H9 (cell line): ENCODE measurements at regions not wholly inside any gene's neighbourhood (a gene's known extent, or its start where the extent isn't known, plus 50 kb on each side); places are given as distances from the start of the nearest gene placed in this dataset.

Source experiments
- DNase-seq: peaks from one replicate; pipeline ENCODE4 v3.0.0-alpha.2; 2017
- H2AFZ ChIP-seq: one replicate; pipeline ENCODE4 v1.6.1; 2013; ENCODE audit warnings: mild to moderate bottlenecking, low read length, control low read depth, moderate library complexity
- H2AK5ac ChIP-seq: 2 replicates; pipeline ENCODE4 v1.6.1; 2013; ENCODE audit warnings: low read length, control low read depth, mixed read lengths; ENCODE audit not compliant: insufficient read length
- H2BK120ac ChIP-seq: one replicate; pipeline ENCODE4 v1.6.1; 2013; ENCODE audit warnings: low read depth, mild to moderate bottlenecking, low read length, control low read depth, inconsistent platforms; ENCODE audit not compliant: poor library complexity, severe bottlenecking
- H2BK12ac ChIP-seq: 2 replicates; pipeline ENCODE4 v1.6.1; 2013; ENCODE audit warnings: low read length, control low read depth, mixed read lengths, low read depth; ENCODE audit not compliant: insufficient read length
- H2BK15ac ChIP-seq: 2 replicates; pipeline ENCODE4 v1.6.1; 2013; ENCODE audit warnings: low read depth, low read length, control low read depth
- H2BK20ac ChIP-seq: one replicate; pipeline ENCODE4 v1.6.1; 2013; ENCODE audit warnings: low read depth, mild to moderate bottlenecking, low read length, control low read depth, inconsistent platforms; ENCODE audit not compliant: poor library complexity, severe bottlenecking
- H2BK5ac ChIP-seq: 2 replicates; pipeline ENCODE4 v1.6.1; 2013; ENCODE audit warnings: low read length, control low read depth, mixed read lengths; ENCODE audit not compliant: insufficient read length
- H3K14ac ChIP-seq: 2 replicates; pipeline ENCODE4 v1.6.1; 2013; ENCODE audit warnings: low read length, control low read depth; ENCODE audit not compliant: insufficient read depth
- H3K18ac ChIP-seq: 2 replicates; pipeline ENCODE4 v1.6.1; 2013; ENCODE audit warnings: low read depth, mild to moderate bottlenecking, mixed read lengths, low read length, control low read depth; ENCODE audit not compliant: insufficient read length
- H3K23ac ChIP-seq: 2 replicates; pipeline ENCODE4 v1.6.1; 2013; ENCODE audit warnings: low read length, control low read depth, mixed read lengths, low read depth; ENCODE audit not compliant: insufficient read length
- H3K23me2 ChIP-seq: 2 replicates; pipeline ENCODE4 v1.6.1; 2013; ENCODE audit warnings: low read depth, mild to moderate bottlenecking, mixed read lengths, low read length, control low read depth; ENCODE audit not compliant: insufficient read length, poor library complexity, severe bottlenecking
- H3K27ac ChIP-seq: 2 replicates; pipeline ENCODE4 v1.5.1; 2013; ENCODE audit warnings: low read length, control low read depth, mixed read lengths, low read depth; ENCODE audit not compliant: insufficient read length
- H3K27me3 ChIP-seq: 2 replicates; pipeline ENCODE4 v1.6.1; 2013; ENCODE audit warnings: low read length, control low read depth, inconsistent platforms; ENCODE audit not compliant: insufficient read depth
- H3K4ac ChIP-seq: 2 replicates; pipeline ENCODE4 v1.6.1; 2013; ENCODE audit warnings: low read depth, mild to moderate bottlenecking, control low read depth, inconsistent platforms, low read length, moderate library complexity
- H3K4me1 ChIP-seq: 2 replicates; pipeline ENCODE4 v1.6.1; 2013; ENCODE audit warnings: low read length, control low read depth, inconsistent platforms; ENCODE audit not compliant: insufficient read depth
- H3K4me2 ChIP-seq: 2 replicates; pipeline ENCODE4 v1.6.1; 2013; ENCODE audit warnings: low read length, control low read depth, mixed read lengths; ENCODE audit not compliant: insufficient read length, insufficient read depth
- H3K56ac ChIP-seq: 2 replicates; pipeline ENCODE4 v1.6.1; 2013; ENCODE audit warnings: low read depth, mild to moderate bottlenecking, mixed read lengths, low read length, control low read depth; ENCODE audit not compliant: insufficient read length
- H3K79me1 ChIP-seq: 2 replicates; pipeline ENCODE4 v1.6.1; 2013; ENCODE audit warnings: low read depth, mild to moderate bottlenecking, moderate library complexity, low read length, control low read depth, inconsistent platforms; ENCODE audit not compliant: insufficient read depth, poor library complexity, severe bottlenecking
- H3K79me2 ChIP-seq: 2 replicates; pipeline ENCODE4 v1.6.1; 2013; ENCODE audit warnings: low read length, control low read depth, inconsistent platforms; ENCODE audit not compliant: insufficient read depth
- H3K9ac ChIP-seq: 2 replicates; pipeline ENCODE4 v1.6.1; 2013; ENCODE audit warnings: low read length, control low read depth, mixed read lengths; ENCODE audit not compliant: insufficient read length; ENCODE audit errors: extremely low read depth
- H3K9me3 ChIP-seq: one replicate; pipeline ENCODE4 v1.6.1; 2013; ENCODE audit warnings: low read depth, low read length, inconsistent platforms; ENCODE audit not compliant: control insufficient read depth
- H3T11ph ChIP-seq: one replicate; pipeline ENCODE4 v1.6.1; 2013; ENCODE audit warnings: mild to moderate bottlenecking, low read length, control low read depth, inconsistent platforms
- H4K20me1 ChIP-seq: one replicate; pipeline ENCODE4 v1.6.1; 2013; ENCODE audit not compliant: control insufficient read depth, insufficient read length, insufficient read depth
- H4K5ac ChIP-seq: 2 replicates; pipeline ENCODE4 v1.6.1; 2013; ENCODE audit warnings: low read depth, mild to moderate bottlenecking, mixed read lengths, low read length, control low read depth; ENCODE audit not compliant: insufficient read length
- H4K8ac ChIP-seq: replicated peaks from 2 replicates; pipeline ENCODE4 v1.6.1; 2013; ENCODE audit warnings: low read length, control low read depth, mixed read lengths, low read depth; ENCODE audit not compliant: insufficient read length
- H4K91ac ChIP-seq: 2 replicates; pipeline ENCODE4 v1.6.1; 2013; ENCODE audit warnings: low read depth, mild to moderate bottlenecking, moderate library complexity, mixed read lengths, low read length, control low read depth; ENCODE audit not compliant: insufficient read length
- H3K27ac Mint-ChIP-seq, 3 experiments: 2 replicates in 2 of 3; 3 replicates in 1 of 3; pipeline ENCODE4 v1.8.0; 2020 to 2021; ENCODE audit warnings: mixed read lengths in 3 of 3, mild to moderate bottlenecking in 1 of 3, moderate library complexity in 1 of 3
- H3K27me3 Mint-ChIP-seq: 2 replicates; pipeline ENCODE4 v1.8.0; 2021; ENCODE audit warnings: low read depth, mild to moderate bottlenecking, moderate library complexity, mixed read lengths
- H3K36me3 Mint-ChIP-seq, 3 experiments: 2 replicates in 2 of 3; 3 replicates in 1 of 3; pipeline ENCODE4 v1.8.0; 2020 to 2021; ENCODE audit warnings: low read depth in 3 of 3, mixed read lengths in 3 of 3; ENCODE audit not compliant: insufficient read depth in 1 of 3
- H3K4me1 Mint-ChIP-seq, 2 experiments: 2 replicates each; pipeline ENCODE4 v1.8.0; 2020; ENCODE audit warnings: mixed read lengths in 2 of 2
- H3K4me3 Mint-ChIP-seq, 2 experiments: 2 replicates in 1 of 2; 3 replicates in 1 of 2; pipeline ENCODE4 v1.8.0; 2020 to 2021; ENCODE audit warnings: mild to moderate bottlenecking in 2 of 2, mixed read lengths in 2 of 2, moderate library complexity in 1 of 2
- H3K9me3 Mint-ChIP-seq, 2 experiments: 2 replicates in 1 of 2; 3 replicates in 1 of 2; pipeline ENCODE4 v1.8.0; 2020; ENCODE audit warnings: mild to moderate bottlenecking in 2 of 2, mixed read lengths in 2 of 2, moderate library complexity in 1 of 2
- WGBS: extraction: QIAGEN DNeasy Blood & Tissue Kit; methylation state at CpG from one replicate; pipeline ENCODE4 v1.1.7; 2013; ENCODE audit warnings: missing lambda C conversion rate, low lambda C conversion rate, mixed read lengths; ENCODE audit not compliant: insufficient read length; ENCODE audit errors: extremely low coverage; 5-methylcytosine and 5-hydroxymethylcytosine counted together
- TF ChIP-seq, protein P1 (sequence below): fragments of 200-600 bp; sonication (generic); conservative IDR thresholded peaks from 3 replicates; pipeline ENCODE4 v1.8.0; 2021; ENCODE audit warnings: antibody characterized with exemption, mild to moderate bottlenecking

DNA sequence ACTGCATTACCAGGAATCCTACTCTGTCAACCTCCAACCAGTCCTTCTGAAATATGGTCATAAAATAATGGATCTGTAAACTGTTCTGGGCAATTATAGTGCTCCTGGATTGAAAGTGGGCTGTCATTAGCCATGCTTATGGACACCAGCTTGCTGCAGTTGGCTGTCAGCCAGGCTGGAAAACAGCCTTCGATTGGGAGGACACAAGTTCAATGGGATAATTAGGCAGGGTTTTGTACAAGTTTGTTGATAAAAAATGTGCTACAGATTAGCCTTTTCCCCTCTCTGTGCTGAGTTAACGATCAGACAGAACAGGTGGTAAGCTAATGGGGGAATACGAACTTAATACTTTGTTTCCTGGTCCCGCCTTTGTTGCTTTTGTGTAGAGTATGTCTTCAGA, 413.9 kb downstream of the DUSP10 start:
- no peak overlapping the region for H3K27ac ChIP-seq
- H3K9me3 Mint-ChIP-seq, result peaks cover 14 to 23% of the 10 kb centered on the region in 2 experiments
- no peak overlapping the region for H2BK12ac ChIP-seq
- no peak overlapping the region for H4K8ac ChIP-seq
- H3K23me2 ChIP-seq, result no peaks in the 10 kb centered on the region
- H4K5ac ChIP-seq, result no peak overlapping the region
- no peak for DNase-seq
- H2BK5ac ChIP-seq, result no peak overlapping the region
- no peak overlapping the region for H3K4me3 Mint-ChIP-seq
- H3K23ac ChIP-seq, result no peak overlapping the region
- H3K4me1 ChIP-seq, result no peaks in the 10 kb centered on the region
- no peaks in the 10 kb centered on the region for H4K20me1 ChIP-seq
- H3K18ac ChIP-seq, result no peak overlapping the region
- H3K27me3 Mint-ChIP-seq, result no peaks in the 10 kb centered on the region
- H3K79me1 ChIP-seq, result no peaks in the 10 kb centered on the region
- H2AK5ac ChIP-seq, result no peak overlapping the region
- H3K56ac ChIP-seq, result no peak overlapping the region
- TF ChIP-seq, protein P1, sequence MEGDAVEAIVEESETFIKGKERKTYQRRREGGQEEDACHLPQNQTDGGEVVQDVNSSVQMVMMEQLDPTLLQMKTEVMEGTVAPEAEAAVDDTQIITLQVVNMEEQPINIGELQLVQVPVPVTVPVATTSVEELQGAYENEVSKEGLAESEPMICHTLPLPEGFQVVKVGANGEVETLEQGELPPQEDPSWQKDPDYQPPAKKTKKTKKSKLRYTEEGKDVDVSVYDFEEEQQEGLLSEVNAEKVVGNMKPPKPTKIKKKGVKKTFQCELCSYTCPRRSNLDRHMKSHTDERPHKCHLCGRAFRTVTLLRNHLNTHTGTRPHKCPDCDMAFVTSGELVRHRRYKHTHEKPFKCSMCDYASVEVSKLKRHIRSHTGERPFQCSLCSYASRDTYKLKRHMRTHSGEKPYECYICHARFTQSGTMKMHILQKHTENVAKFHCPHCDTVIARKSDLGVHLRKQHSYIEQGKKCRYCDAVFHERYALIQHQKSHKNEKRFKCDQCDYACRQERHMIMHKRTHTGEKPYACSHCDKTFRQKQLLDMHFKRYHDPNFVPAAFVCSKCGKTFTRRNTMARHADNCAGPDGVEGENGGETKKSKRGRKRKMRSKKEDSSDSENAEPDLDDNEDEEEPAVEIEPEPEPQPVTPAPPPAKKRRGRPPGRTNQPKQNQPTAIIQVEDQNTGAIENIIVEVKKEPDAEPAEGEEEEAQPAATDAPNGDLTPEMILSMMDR, result no peak
- H3T11ph ChIP-seq, result no peak overlapping the region
- no peak overlapping the region for H3K14ac ChIP-seq
- no peaks in the 10 kb centered on the region; a peak in 1 of 4 replicates for H3K4me1 Mint-ChIP-seq
- WGBS, result no CpG with 5 or more reads among the region's 4 CpGs
- no peak overlapping the region for H2AFZ ChIP-seq
- H3K36me3 Mint-ChIP-seq, result peaks cover 6 to 20% (median 8%) of the 10 kb centered on the region in 3 experiments; a peak in 6 of 7 replicates
- no peak overlapping the region for H2BK20ac ChIP-seq
- H2BK120ac ChIP-seq, result no peak overlapping the region
- H2BK15ac ChIP-seq, result no peak overlapping the region
- H3K4me2 ChIP-seq, result no peak overlapping the region
- no peak overlapping the region for H4K91ac ChIP-seq
- no peak overlapping the region for H3K9ac ChIP-seq
- no peak overlapping the region for H3K27ac Mint-ChIP-seq
- H3K4ac ChIP-seq, result no peak overlapping the region
- H3K79me2 ChIP-seq, result no peaks in the 10 kb centered on the region
- no peaks in the 10 kb centered on the region for H3K9me3 ChIP-seq
- H3K27me3 ChIP-seq, result no peaks in the 10 kb centered on the region
